Suprapubic skin (tissue), 4 donors: ENCODE measurements at regions not wholly inside any gene's neighbourhood (a gene's known extent, or its start where the extent isn't known, plus 50 kb on each side); places are given as distances from the start of the nearest gene placed in this dataset.

ENCODE experiments used
- POLR2A ChIP-seq, 2 donors: fragments of 450-650 bp; IDR thresholded peaks; one replicate each; pipeline ENCODE4 v1.6.1; 2017; ENCODE audit warnings: antibody characterized with exemption in 2 of 2, mild to moderate bottlenecking in 2 of 2, moderate library complexity in 2 of 2
- POLR2AphosphoS5 ChIP-seq, 3 donors: sonication (generic); formaldehyde crosslinking; IDR thresholded peaks; one replicate each; pipeline ENCODE4 v1.6.1; 2017; ENCODE audit warnings: antibody characterized with exemption in 3 of 3
- TF ChIP-seq, protein P1 (sequence below), 2 donors: fragments of 200-600 bp in 1 of 2; fragments of 450-650 bp in 1 of 2; sonication (generic) in 1 of 2; IDR thresholded peaks; one replicate each; pipeline ENCODE4 v1.5.1; 2016 to 2019; ENCODE audit warnings: antibody characterized with exemption in 2 of 2, mild to moderate bottlenecking in 1 of 2, moderate library complexity in 1 of 2

DNA sequence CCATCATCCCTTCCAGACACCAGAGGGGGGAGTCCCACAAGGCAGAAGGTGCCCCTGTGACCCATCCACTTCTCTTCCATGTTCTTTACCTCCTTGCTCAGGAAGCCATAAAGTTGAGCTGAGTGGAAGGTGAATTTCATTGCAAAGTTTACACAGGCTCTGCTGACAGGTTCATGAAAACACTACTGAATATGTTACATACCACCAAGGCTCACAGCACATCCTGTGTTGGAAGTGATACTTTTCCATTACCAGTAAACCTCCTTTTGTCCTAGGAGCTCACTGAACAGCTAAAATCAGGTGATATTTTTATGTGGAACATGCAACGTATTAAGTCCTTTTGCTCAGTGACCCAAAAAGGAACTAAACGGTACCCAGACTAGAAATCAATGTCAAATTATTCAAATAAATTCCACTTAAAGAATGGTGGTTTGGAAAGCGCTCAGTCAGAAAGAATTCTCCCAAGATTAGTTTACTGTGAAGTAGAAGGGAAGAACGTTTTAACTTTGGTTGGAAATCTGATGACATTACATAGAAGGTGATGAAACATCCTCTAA lies 196.2 kb upstream of the NUDT4 start:
- TF ChIP-seq, protein P1, sequence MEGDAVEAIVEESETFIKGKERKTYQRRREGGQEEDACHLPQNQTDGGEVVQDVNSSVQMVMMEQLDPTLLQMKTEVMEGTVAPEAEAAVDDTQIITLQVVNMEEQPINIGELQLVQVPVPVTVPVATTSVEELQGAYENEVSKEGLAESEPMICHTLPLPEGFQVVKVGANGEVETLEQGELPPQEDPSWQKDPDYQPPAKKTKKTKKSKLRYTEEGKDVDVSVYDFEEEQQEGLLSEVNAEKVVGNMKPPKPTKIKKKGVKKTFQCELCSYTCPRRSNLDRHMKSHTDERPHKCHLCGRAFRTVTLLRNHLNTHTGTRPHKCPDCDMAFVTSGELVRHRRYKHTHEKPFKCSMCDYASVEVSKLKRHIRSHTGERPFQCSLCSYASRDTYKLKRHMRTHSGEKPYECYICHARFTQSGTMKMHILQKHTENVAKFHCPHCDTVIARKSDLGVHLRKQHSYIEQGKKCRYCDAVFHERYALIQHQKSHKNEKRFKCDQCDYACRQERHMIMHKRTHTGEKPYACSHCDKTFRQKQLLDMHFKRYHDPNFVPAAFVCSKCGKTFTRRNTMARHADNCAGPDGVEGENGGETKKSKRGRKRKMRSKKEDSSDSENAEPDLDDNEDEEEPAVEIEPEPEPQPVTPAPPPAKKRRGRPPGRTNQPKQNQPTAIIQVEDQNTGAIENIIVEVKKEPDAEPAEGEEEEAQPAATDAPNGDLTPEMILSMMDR (IDR thresholded peaks at IDR 0.05), result no peak
- no peak for TF ChIP-seq POLR2A (IDR thresholded peaks at IDR 0.05)
- TF ChIP-seq POLR2AphosphoS5 (IDR thresholded peaks at IDR 0.05), result no peak
